ENCODE measurements at regions not wholly inside any gene's neighbourhood (a gene's known extent, or its start where the extent isn't known, plus 50 kb on each side); places are given as distances from the start of the nearest gene placed in this dataset.

Small RNA genes lying in the stretch of these regions (microRNA-seq; reads per million reads assigned to microRNA genes)
- gene MIR552 (ENCODE audit: borderline microRNAs expressed in 2 of 2): 0.97 to 1.0 reads per million in 2 donors

All from posterior vena cava (tissue), 2 donors.